OCI-LY1 (cell line): ENCODE measurements at regions not wholly inside any gene's neighbourhood (a gene's known extent, or its start where the extent isn't known, plus 50 kb on each side); places are given as distances from the start of the nearest gene placed in this dataset.

Experiments
- EZH2 ChIP-seq: fragments of 200-600 bp; sonication (generic), shearing (Covaris generic); IDR thresholded peaks from 2 replicates; pipeline ENCODE4 v1.8.0; 2017; ENCODE audit warnings: borderline replicate concordance, mixed run types, mild to moderate bottlenecking, antibody characterized with exemption, low read length, moderate library complexity, mixed read lengths
- TF ChIP-seq, protein P1 (sequence below): fragments of 200-600 bp; sonication (generic), shearing (Covaris generic); IDR thresholded peaks from 2 replicates; pipeline ENCODE4 v1.5.1; 2017; ENCODE audit warnings: mild to moderate bottlenecking, antibody characterized with exemption, low read length, moderate library complexity, mixed read lengths

DNA sequence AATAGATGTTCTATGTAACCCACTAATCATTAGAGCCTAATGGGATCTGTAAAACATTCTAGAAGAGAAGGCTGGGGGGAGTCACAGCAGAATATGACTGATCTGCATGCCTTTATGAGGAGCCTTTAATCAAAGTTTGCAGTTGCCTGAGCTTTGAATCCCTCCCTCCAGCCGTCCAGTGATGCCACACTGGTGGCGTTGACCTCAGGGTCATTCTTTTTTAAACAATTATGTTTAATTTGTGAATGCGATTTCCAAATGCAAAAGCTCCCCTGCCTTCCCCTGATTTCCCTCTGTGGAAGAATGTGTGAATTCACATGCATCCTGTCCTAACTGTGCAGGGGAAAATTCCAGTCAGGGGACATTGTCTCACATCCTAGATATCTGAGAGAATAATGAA lies 199.7 kb upstream of the GPR101 start:
- TF ChIP-seq, protein P1, sequence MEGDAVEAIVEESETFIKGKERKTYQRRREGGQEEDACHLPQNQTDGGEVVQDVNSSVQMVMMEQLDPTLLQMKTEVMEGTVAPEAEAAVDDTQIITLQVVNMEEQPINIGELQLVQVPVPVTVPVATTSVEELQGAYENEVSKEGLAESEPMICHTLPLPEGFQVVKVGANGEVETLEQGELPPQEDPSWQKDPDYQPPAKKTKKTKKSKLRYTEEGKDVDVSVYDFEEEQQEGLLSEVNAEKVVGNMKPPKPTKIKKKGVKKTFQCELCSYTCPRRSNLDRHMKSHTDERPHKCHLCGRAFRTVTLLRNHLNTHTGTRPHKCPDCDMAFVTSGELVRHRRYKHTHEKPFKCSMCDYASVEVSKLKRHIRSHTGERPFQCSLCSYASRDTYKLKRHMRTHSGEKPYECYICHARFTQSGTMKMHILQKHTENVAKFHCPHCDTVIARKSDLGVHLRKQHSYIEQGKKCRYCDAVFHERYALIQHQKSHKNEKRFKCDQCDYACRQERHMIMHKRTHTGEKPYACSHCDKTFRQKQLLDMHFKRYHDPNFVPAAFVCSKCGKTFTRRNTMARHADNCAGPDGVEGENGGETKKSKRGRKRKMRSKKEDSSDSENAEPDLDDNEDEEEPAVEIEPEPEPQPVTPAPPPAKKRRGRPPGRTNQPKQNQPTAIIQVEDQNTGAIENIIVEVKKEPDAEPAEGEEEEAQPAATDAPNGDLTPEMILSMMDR = no peak
- TF ChIP-seq EZH2 = no peak
